ENCODE measurements at regions not wholly inside any gene's neighbourhood (a gene's known extent, or its start where the extent isn't known, plus 50 kb on each side); places are given as distances from the start of the nearest gene placed in this dataset.

- DNase-seq (ENCODE audit: low read depth): no peak
Measured at GRCh38 chr1:232249339-232249738, 380.6 kb downstream of the SIPA1L2 start.

- no peak for DNase-seq (ENCODE audit: low read depth)
Measured at GRCh38 chr1:232248276-232248820, 381.6 kb downstream of the SIPA1L2 start.

GRCh38 chr1:232247669-232248068 is 382.3 kb downstream of the SIPA1L2 start:
- peak; percentile 4 for DNase-seq (ENCODE audit: low read depth)

- no peak for DNase-seq (ENCODE audit: low read depth)
Measured at GRCh38 chr1:232244426-232244825, 385.5 kb downstream of the SIPA1L2 start.

- no peak for DNase-seq (ENCODE audit: low read depth)
Measured at GRCh38 chr1:232239998-232240397, 389.9 kb downstream of the SIPA1L2 start.

GRCh38 chr1:232239522-232239921 is 390.4 kb downstream of the SIPA1L2 start:
- no peak for DNase-seq (ENCODE audit: low read depth)

GRCh38 chr1:232238009-232238408 is 391.9 kb downstream of the SIPA1L2 start:
- no peak for DNase-seq (ENCODE audit: low read depth)

- DNase-seq (ENCODE audit: low read depth): no peak
Measured at GRCh38 chr1:232227306-232227705, 402.6 kb downstream of the SIPA1L2 start.

GRCh38 chr1:232226197-232226712 is 403.7 kb downstream of the SIPA1L2 start:
- DNase-seq (ENCODE audit: low read depth): peak; percentile 89

GRCh38 chr1:232225336-232226131 is 404.4 kb downstream of the SIPA1L2 start:
- DNase-seq (ENCODE audit: low read depth): no peak

GRCh38 chr1:232223887-232224286 is 406.0 kb downstream of the SIPA1L2 start:
- DNase-seq (ENCODE audit: low read depth): no peak

GRCh38 chr1:232223183-232223708 is 406.7 kb downstream of the SIPA1L2 start:
- DNase-seq (ENCODE audit: low read depth): no peak

- DNase-seq (ENCODE audit: low read depth): no peak
Measured at GRCh38 chr1:232222614-232223013, 407.3 kb downstream of the SIPA1L2 start.

GRCh38 chr1:232221802-232222499 is 408.0 kb downstream of the SIPA1L2 start:
- peak; percentile 10 for DNase-seq (ENCODE audit: low read depth)

GRCh38 chr1:232218955-232219865 is 410.7 kb downstream of the SIPA1L2 start:
- DNase-seq (ENCODE audit: low read depth): no peak

- no peak for DNase-seq (ENCODE audit: low read depth)
Measured at GRCh38 chr1:232213928-232214327, 416.0 kb downstream of the SIPA1L2 start.

GRCh38 chr1:232212253-232212652 is 417.7 kb downstream of the SIPA1L2 start:
- DNase-seq (ENCODE audit: low read depth): peak; percentile 51

- no peak for DNase-seq (ENCODE audit: low read depth)
Measured at GRCh38 chr1:232211149-232211548, 418.8 kb downstream of the SIPA1L2 start.

- no peak for DNase-seq (ENCODE audit: low read depth)
Measured at GRCh38 chr1:232209357-232209756, 420.6 kb downstream of the SIPA1L2 start.

- DNase-seq (ENCODE audit: low read depth): no peak
Measured at GRCh38 chr1:232207073-232207866, 422.7 kb downstream of the SIPA1L2 start.

- no peak for DNase-seq (ENCODE audit: low read depth)
Measured at GRCh38 chr1:232204269-232204668, 425.7 kb downstream of the SIPA1L2 start.
